Testis (tissue), 2 donors: ENCODE measurements at regions not wholly inside any gene's neighbourhood (a gene's known extent, or its start where the extent isn't known, plus 50 kb on each side); places are given as distances from the start of the nearest gene placed in this dataset.

Experiments
- CTCF ChIP-seq, 3 experiments: fragments of 450-650 bp in 2 of 3; fragments of 200-600 bp in 1 of 3; sonication (generic) in 1 of 3; IDR thresholded peaks; one replicate each; pipeline ENCODE4 v1.5.1; 2016 to 2019; ENCODE audit warnings: antibody characterized with exemption in 3 of 3, mild to moderate bottlenecking in 2 of 3, moderate library complexity in 1 of 3
- POLR2A ChIP-seq: fragments of 450-650 bp; IDR thresholded peaks from one replicate; pipeline ENCODE4 v1.6.1; 2017; ENCODE audit warnings: antibody characterized with exemption, mild to moderate bottlenecking, moderate library complexity

- TF ChIP-seq CTCF (IDR thresholded peaks at IDR 0.05) (no peak), POLR2A (no peak)
These were observed 103.9 kb upstream of the PMEPA1 start for GRCh38 chr20:57813509-57814269.
